ENCODE measurements at regions not wholly inside any gene's neighbourhood (a gene's known extent, or its start where the extent isn't known, plus 50 kb on each side); places are given as distances from the start of the nearest gene placed in this dataset.

GRCh38 chr12:90038289-90038688 is 329.7 kb upstream of the ATP2B1 start:
- Histone ChIP-seq H3K9ac (ENCODE audit: low read depth, low read length) (no peak overlapping the region), H3K4me3 (ENCODE audit: low read depth in 1 of 2, low read length in 2 of 2) (no peak overlapping the region), H2AFZ (ENCODE audit: low read depth, low read length) (no peak overlapping the region), H3K27ac (ENCODE audit: low read length) (no peak overlapping the region), H3K27me3 (ENCODE audit: insufficient read depth, low read length, poor library complexity) (no peaks in the 10 kb centered on the region), H4K20me1 (ENCODE audit: insufficient read depth, low read length) (no peaks in the 10 kb centered on the region), H3K36me3 (ENCODE audit: insufficient read depth, low read length) (no peaks in the 10 kb centered on the region), H3K79me2 (ENCODE audit: insufficient read depth, low read length) (no peaks in the 10 kb centered on the region), H3K4me2 (ENCODE audit: insufficient read depth, low read length) (no peak overlapping the region), H3K9me3 (ENCODE audit: insufficient read depth, low read length, severe bottlenecking) (no peaks in the 10 kb centered on the region), H3K4me1 (ENCODE audit: insufficient read depth, low read length) (peaks cover 12% of the 10 kb centered on the region)
- DNase-seq, result no peak
- TF ChIP-seq, protein P1, sequence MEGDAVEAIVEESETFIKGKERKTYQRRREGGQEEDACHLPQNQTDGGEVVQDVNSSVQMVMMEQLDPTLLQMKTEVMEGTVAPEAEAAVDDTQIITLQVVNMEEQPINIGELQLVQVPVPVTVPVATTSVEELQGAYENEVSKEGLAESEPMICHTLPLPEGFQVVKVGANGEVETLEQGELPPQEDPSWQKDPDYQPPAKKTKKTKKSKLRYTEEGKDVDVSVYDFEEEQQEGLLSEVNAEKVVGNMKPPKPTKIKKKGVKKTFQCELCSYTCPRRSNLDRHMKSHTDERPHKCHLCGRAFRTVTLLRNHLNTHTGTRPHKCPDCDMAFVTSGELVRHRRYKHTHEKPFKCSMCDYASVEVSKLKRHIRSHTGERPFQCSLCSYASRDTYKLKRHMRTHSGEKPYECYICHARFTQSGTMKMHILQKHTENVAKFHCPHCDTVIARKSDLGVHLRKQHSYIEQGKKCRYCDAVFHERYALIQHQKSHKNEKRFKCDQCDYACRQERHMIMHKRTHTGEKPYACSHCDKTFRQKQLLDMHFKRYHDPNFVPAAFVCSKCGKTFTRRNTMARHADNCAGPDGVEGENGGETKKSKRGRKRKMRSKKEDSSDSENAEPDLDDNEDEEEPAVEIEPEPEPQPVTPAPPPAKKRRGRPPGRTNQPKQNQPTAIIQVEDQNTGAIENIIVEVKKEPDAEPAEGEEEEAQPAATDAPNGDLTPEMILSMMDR (IDR thresholded peaks at IDR 0.05; ENCODE audit: borderline replicate concordance, extremely low read depth, low read length, poor library complexity, severe bottlenecking), result no peak
- no peak for TF ChIP-seq EZH2 (IDR thresholded peaks at IDR 0.05; ENCODE audit: borderline replicate concordance, low read depth, low read length, severe bottlenecking)
- no peak for ATAC-seq (ENCODE audit: insufficient read depth, low read depth)

DNA sequence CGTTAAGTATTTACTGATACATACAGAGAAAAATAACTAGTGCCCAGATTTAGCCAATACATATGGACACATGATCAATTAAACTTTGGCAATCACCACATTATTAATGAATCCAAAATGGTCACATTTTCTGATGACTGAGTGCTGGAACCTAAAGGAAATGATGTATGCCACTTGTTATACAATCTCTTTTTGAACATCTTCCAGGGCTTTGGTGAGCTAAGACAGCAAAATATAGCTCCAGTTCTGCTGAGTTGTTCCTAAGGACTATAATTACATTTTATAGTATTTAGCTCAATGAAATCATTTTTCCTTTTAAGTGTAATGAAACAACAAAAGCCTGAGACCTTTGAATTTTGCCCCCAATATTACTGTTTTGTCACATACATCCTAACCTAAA is 329.1 kb upstream of the ATP2B1 start:
- H2AFZ ChIP-seq (ENCODE audit: low read depth, low read length), result no peak overlapping the region
- H3K9me3 ChIP-seq (ENCODE audit: insufficient read depth, low read length, severe bottlenecking), result no peaks in the 10 kb centered on the region
- H3K79me2 ChIP-seq (ENCODE audit: insufficient read depth, low read length), result no peaks in the 10 kb centered on the region
- H3K9ac ChIP-seq (ENCODE audit: low read depth, low read length), result no peak overlapping the region
- no peaks in the 10 kb centered on the region for H4K20me1 ChIP-seq (ENCODE audit: insufficient read depth, low read length)
- no peak overlapping the region for H3K4me2 ChIP-seq (ENCODE audit: insufficient read depth, low read length)
- peaks cover 12% of the 10 kb centered on the region for H3K4me1 ChIP-seq (ENCODE audit: insufficient read depth, low read length)
- H3K27ac ChIP-seq (ENCODE audit: low read length), result no peak overlapping the region
- no peaks in the 10 kb centered on the region for H3K36me3 ChIP-seq (ENCODE audit: insufficient read depth, low read length)
- H3K4me3 ChIP-seq (ENCODE audit: low read depth in 1 of 2, low read length in 2 of 2), result no peak overlapping the region
- TF ChIP-seq, protein P1 (IDR thresholded peaks at IDR 0.05; ENCODE audit: borderline replicate concordance, extremely low read depth, low read length, poor library complexity, severe bottlenecking), result no peak
- no peak for TF ChIP-seq EZH2 (IDR thresholded peaks at IDR 0.05; ENCODE audit: borderline replicate concordance, low read depth, low read length, severe bottlenecking)
- ATAC-seq (ENCODE audit: insufficient read depth, low read depth) (no peak), DNase-seq (no peak)
- H3K27me3 ChIP-seq (ENCODE audit: insufficient read depth, low read length, poor library complexity), result no peaks in the 10 kb centered on the region

DNA sequence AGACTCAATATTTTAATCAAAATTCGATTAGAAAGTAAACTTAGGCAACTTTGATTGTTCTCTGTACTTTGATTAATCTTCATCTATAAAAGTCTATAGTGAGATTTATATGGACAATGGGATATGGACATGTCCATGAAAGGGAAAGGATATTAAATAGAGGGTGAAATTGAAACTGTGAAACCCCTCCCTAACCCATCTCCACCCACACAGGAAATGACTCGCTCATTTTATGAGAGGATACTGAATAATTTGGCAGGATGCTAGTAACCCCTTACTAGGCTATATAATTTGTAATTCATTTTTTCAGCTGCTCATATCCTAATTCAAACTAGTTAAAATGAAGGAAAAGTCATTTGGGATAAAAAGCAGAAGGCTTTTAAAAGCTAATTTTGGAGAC is 328.0 kb upstream of the ATP2B1 start:
- peak; percentile 96 for ATAC-seq (ENCODE audit: insufficient read depth, low read depth)
- Histone ChIP-seq H3K79me2 (ENCODE audit: insufficient read depth, low read length) (no peaks in the 10 kb centered on the region), H3K9ac (ENCODE audit: low read depth, low read length) (no peak overlapping the region), H3K9me3 (ENCODE audit: insufficient read depth, low read length, severe bottlenecking) (no peaks in the 10 kb centered on the region), H3K4me1 (ENCODE audit: insufficient read depth, low read length) (peaks cover 12% of the 10 kb centered on the region), H3K27ac (ENCODE audit: low read length) (no peak overlapping the region), H4K20me1 (ENCODE audit: insufficient read depth, low read length) (no peaks in the 10 kb centered on the region), H3K4me2 (ENCODE audit: insufficient read depth, low read length) (no peak overlapping the region), H3K36me3 (ENCODE audit: insufficient read depth, low read length) (no peaks in the 10 kb centered on the region), H2AFZ (ENCODE audit: low read depth, low read length) (no peak overlapping the region), H3K4me3 (ENCODE audit: low read depth in 1 of 2, low read length in 2 of 2) (no peak overlapping the region), H3K27me3 (ENCODE audit: insufficient read depth, low read length, poor library complexity) (no peaks in the 10 kb centered on the region)
- TF ChIP-seq EZH2 (IDR thresholded peaks at IDR 0.05; ENCODE audit: borderline replicate concordance, low read depth, low read length, severe bottlenecking), result no peak
- TF ChIP-seq, protein P1 (IDR thresholded peaks at IDR 0.05; ENCODE audit: borderline replicate concordance, extremely low read depth, low read length, poor library complexity, severe bottlenecking), result no peak
- peak; percentile 13 for DNase-seq

GRCh38 chr12:90030726-90031125 is 322.1 kb upstream of the ATP2B1 start:
- Histone ChIP-seq H3K27me3 (ENCODE audit: insufficient read depth, low read length, poor library complexity) (no peaks in the 10 kb centered on the region), H3K27ac (ENCODE audit: low read length) (no peak overlapping the region), H3K4me1 (ENCODE audit: insufficient read depth, low read length) (peaks cover 5% of the 10 kb centered on the region; the same call in 1 of the 2 replicates), H4K20me1 (ENCODE audit: insufficient read depth, low read length) (no peaks in the 10 kb centered on the region), H3K36me3 (ENCODE audit: insufficient read depth, low read length) (no peaks in the 10 kb centered on the region), H3K4me2 (ENCODE audit: insufficient read depth, low read length) (no peak overlapping the region), H3K9ac (ENCODE audit: low read depth, low read length) (no peak overlapping the region), H2AFZ (ENCODE audit: low read depth, low read length) (no peak overlapping the region), H3K79me2 (ENCODE audit: insufficient read depth, low read length) (no peaks in the 10 kb centered on the region), H3K4me3 (ENCODE audit: low read depth in 1 of 2, low read length in 2 of 2) (no peak overlapping the region), H3K9me3 (ENCODE audit: insufficient read depth, low read length, severe bottlenecking) (no peaks in the 10 kb centered on the region)
- DNase-seq, result no peak
- TF ChIP-seq, protein P1 (IDR thresholded peaks at IDR 0.05; ENCODE audit: borderline replicate concordance, extremely low read depth, low read length, poor library complexity, severe bottlenecking), result no peak
- no peak for TF ChIP-seq EZH2 (IDR thresholded peaks at IDR 0.05; ENCODE audit: borderline replicate concordance, low read depth, low read length, severe bottlenecking)
- no peak for ATAC-seq (ENCODE audit: insufficient read depth, low read depth)
